ENCODE measurements at regions not wholly inside any gene's neighbourhood (a gene's known extent, or its start where the extent isn't known, plus 50 kb on each side); places are given as distances from the start of the nearest gene placed in this dataset.

DNA sequence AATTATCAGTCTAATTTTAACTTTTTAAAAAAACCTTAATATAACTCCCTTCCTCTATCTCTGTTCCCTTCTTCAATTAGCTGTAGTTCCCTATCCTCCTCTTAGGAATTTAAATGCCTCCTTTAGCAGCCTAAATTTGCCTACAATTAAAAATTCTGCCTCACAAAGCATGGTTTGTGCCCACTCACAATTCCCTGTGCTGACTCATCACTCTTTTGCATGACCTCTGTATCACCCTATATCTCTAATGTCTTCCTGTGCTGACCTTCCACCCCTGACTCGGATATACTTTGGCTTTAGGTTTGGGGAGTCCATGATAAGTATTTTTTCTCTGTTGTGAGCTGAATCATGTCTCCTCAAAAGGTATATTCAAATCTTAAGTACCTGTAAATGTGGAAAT is 253.6 kb downstream of the RNF144B start:
- no peak for TF ChIP-seq POLR2A (IDR thresholded peaks at IDR 0.05)
- no peak for TF ChIP-seq POLR2AphosphoS5 (IDR thresholded peaks at IDR 0.05)

All from upper lobe of left lung (tissue), 4 donors.